Smooth muscle cell (in vitro differentiated cells): ENCODE measurements at regions not wholly inside any gene's neighbourhood (a gene's known extent, or its start where the extent isn't known, plus 50 kb on each side); places are given as distances from the start of the nearest gene placed in this dataset.

Experiments used
- DNase-seq: peaks from one replicate; lab custom pipeline; 2025; ENCODE audit not compliant: unreplicated experiment; lab: John Stamatoyannopoulos, UW
- H2AFZ ChIP-seq: fragments of 200-600 bp; sonication (generic); 2 replicates; pipeline ENCODE4 v1.6.0; 2016; ENCODE audit warnings: antibody characterized with exemption, low read depth, mild to moderate bottlenecking
- H3F3A ChIP-seq: fragments of 200-600 bp; sonication (generic); 2 replicates; pipeline ENCODE4 v1.6.0; 2017; ENCODE audit warnings: antibody characterized with exemption, low read depth
- H3K27ac ChIP-seq: fragments of 200-600 bp; sonication (generic); 2 replicates; pipeline ENCODE4 v1.5.1; 2016; ENCODE audit warnings: low read depth, mild to moderate bottlenecking
- H3K27me3 ChIP-seq: fragments of 200-600 bp; sonication (generic); 2 replicates; pipeline ENCODE4 v1.6.1; 2016; ENCODE audit warnings: low read depth, mild to moderate bottlenecking
- H3K36me3 ChIP-seq: fragments of 200-600 bp; sonication (generic); 2 replicates; pipeline ENCODE4 v1.5.1; 2016; ENCODE audit warnings: low read depth
- H3K4me1 ChIP-seq: fragments of 200-600 bp; sonication (generic); 2 replicates; pipeline ENCODE4 v1.5.1; 2016; ENCODE audit warnings: low read depth
- H3K4me2 ChIP-seq: fragments of 200-600 bp; sonication (generic); 2 replicates; pipeline ENCODE4 v1.6.0; 2016; ENCODE audit warnings: mild to moderate bottlenecking
- H3K4me3 ChIP-seq: fragments of 200-600 bp; sonication (generic); 2 replicates; pipeline ENCODE4 v1.5.1; 2016; ENCODE audit warnings: mild to moderate bottlenecking
- H3K79me2 ChIP-seq: fragments of 200-600 bp; sonication (generic); 2 replicates; pipeline ENCODE4 v1.6.0; 2016; ENCODE audit warnings: low read depth, mild to moderate bottlenecking
- H3K9ac ChIP-seq: fragments of 200-600 bp; sonication (generic); 2 replicates; pipeline ENCODE4 v1.6.0; 2016; ENCODE audit warnings: low read depth
- H3K9me3 ChIP-seq: fragments of 200-600 bp; sonication (generic); replicated peaks from 2 replicates; pipeline ENCODE4 v1.5.1; 2016; ENCODE audit warnings: low read depth
- H4K20me1 ChIP-seq: fragments of 200-600 bp; sonication (generic); 2 replicates; pipeline ENCODE4 v1.6.0; 2016; ENCODE audit warnings: low read depth
- CTCF ChIP-seq: fragments of 200-600 bp; sonication (generic); IDR thresholded peaks from 2 replicates; pipeline ENCODE4 v1.5.1; 2017; ENCODE audit warnings: borderline replicate concordance, mild to moderate bottlenecking, antibody characterized with exemption; ENCODE audit not compliant: insufficient read depth, poor library complexity, severe bottlenecking
- whole genome bisulfite sequencing: methylation state at CpG from one replicate; pipeline ENCODE4 v1.1.7; 2016; ENCODE audit warnings: low lambda C conversion rate; 5-methylcytosine and 5-hydroxymethylcytosine counted together

GRCh38 chr18:22020867-22021370 lies 148.5 kb upstream of the GATA6 start:
- WGBS = 92% methylated on average over 7 of the region's 7 CpGs

GRCh38 chr18:22021701-22022100 lies 147.7 kb upstream of the GATA6 start:
- H3K79me2 ChIP-seq = no peaks in the 10 kb centered on the region

More at GRCh38 chr18:22020867-22021370, 148.5 kb upstream of the GATA6 start:
- H3K27ac ChIP-seq = no peak overlapping the region
- H3K79me2 ChIP-seq = no peaks in the 10 kb centered on the region
- H3K4me3 ChIP-seq = no peak overlapping the region
- H4K20me1 ChIP-seq = no peaks in the 10 kb centered on the region
- no peaks in the 10 kb centered on the region for H3K4me1 ChIP-seq
- no peak overlapping the region for H2AFZ ChIP-seq
- TF ChIP-seq CTCF = no peak
- H3F3A ChIP-seq = no peaks in the 10 kb centered on the region
- H3K9ac ChIP-seq = no peak overlapping the region
- no peaks in the 10 kb centered on the region for H3K27me3 ChIP-seq
- H3K4me2 ChIP-seq = no peak overlapping the region
- no peak for DNase-seq
- no peaks in the 10 kb centered on the region for H3K9me3 ChIP-seq
- H3K36me3 ChIP-seq = no peaks in the 10 kb centered on the region

GRCh38 chr18:22024924-22025323 lies 144.5 kb upstream of the GATA6 start:
- H2AFZ ChIP-seq = no peak overlapping the region
- no peaks in the 10 kb centered on the region for H3K27me3 ChIP-seq
- H3K79me2 ChIP-seq = no peaks in the 10 kb centered on the region
- H3F3A ChIP-seq = no peaks in the 10 kb centered on the region
- no peaks in the 10 kb centered on the region for H3K4me1 ChIP-seq
- H3K4me3 ChIP-seq = no peak overlapping the region
- H3K4me2 ChIP-seq = no peak overlapping the region
- DNase-seq = no peak
- 94% methylated on average over 3 of the region's 3 CpGs for WGBS
- no peaks in the 10 kb centered on the region for H4K20me1 ChIP-seq
- no peak overlapping the region for H3K9ac ChIP-seq
- no peaks in the 10 kb centered on the region for H3K9me3 ChIP-seq
- H3K27ac ChIP-seq = no peak overlapping the region
- TF ChIP-seq CTCF = no peak
- no peaks in the 10 kb centered on the region for H3K36me3 ChIP-seq

More at GRCh38 chr18:22021701-22022100, 147.7 kb upstream of the GATA6 start:
- Histone ChIP-seq H4K20me1 (no peaks in the 10 kb centered on the region), H3K36me3 (no peaks in the 10 kb centered on the region), H3K4me3 (no peak overlapping the region), H3K9me3 (no peaks in the 10 kb centered on the region), H2AFZ (no peak overlapping the region), H3K4me1 (no peaks in the 10 kb centered on the region), H3K27ac (no peak overlapping the region), H3F3A (no peaks in the 10 kb centered on the region), H3K9ac (no peak overlapping the region), H3K27me3 (no peaks in the 10 kb centered on the region), H3K4me2 (no peak overlapping the region)
- TF ChIP-seq CTCF = no peak
- DNase-seq = no peak
- over 99% methylated on average over 7 of the region's 7 CpGs for WGBS

- Histone ChIP-seq H3K9ac (no peak overlapping the region), H3K9me3 (no peaks in the 10 kb centered on the region), H4K20me1 (no peaks in the 10 kb centered on the region), H3K79me2 (no peaks in the 10 kb centered on the region), H3K27ac (no peak overlapping the region), H3K4me1 (no peaks in the 10 kb centered on the region), H2AFZ (no peak overlapping the region), H3K36me3 (no peaks in the 10 kb centered on the region), H3K27me3 (no peaks in the 10 kb centered on the region), H3F3A (peaks cover under 1% of the 10 kb centered on the region), H3K4me2 (no peak overlapping the region), H3K4me3 (no peak overlapping the region)
- no peak for TF ChIP-seq CTCF
- WGBS = 83% methylated on average over 9 of the region's 9 CpGs
- DNase-seq = no peak
These were observed 143.0 kb upstream of the GATA6 start for GRCh38 chr18:22026362-22026761.
